GM12878 (cell line): ENCODE measurements at regions not wholly inside any gene's neighbourhood (a gene's known extent, or its start where the extent isn't known, plus 50 kb on each side); places are given as distances from the start of the nearest gene placed in this dataset.

ENCODE experiments used
- ATAC-seq: fragments of 200-7000 bp; cut with Tn5 transposase; 3 replicates; pipeline ENCODE4 v1.9.1; 2020; ENCODE audit warnings: mild to moderate bottlenecking, moderate library complexity
- BruUV-seq: library from RNA; stranded (reverse); fragments of 400-500 nt; replicated peaks from 2 replicates; lab custom pipeline; 2021; lab: Mats Ljungman, UMichigan
- CTCF ChIA-PET: fragments of 300-600 bp; sonication (Branson Sonifier 250); formaldehyde crosslinking; extraction: SDS; loops from one replicate; lab custom pipeline; 2021; ENCODE audit warnings: inconsistent platforms; lab: Yijun Ruan, JAX
- POLR2A ChIA-PET: fragments of 350-600 bp; formaldehyde crosslinking; extraction: SDS; loops from one replicate; lab custom pipeline; 2021; ENCODE audit warnings: inconsistent platforms; lab: Charles Lee
- RAD21 ChIA-PET: fragments of 300-600 bp; sonication (Branson Sonifier 250); formaldehyde crosslinking; loops from one replicate; lab custom pipeline; 2023; ENCODE audit warnings: antibody characterized with exemption; ENCODE audit not compliant: unreplicated experiment; lab: Charles Lee
- SMC1A ChIA-PET: fragments of 300-600 bp; sonication (Branson Sonifier 250); formaldehyde crosslinking; loops from one replicate; lab custom pipeline; 2023; ENCODE audit not compliant: unreplicated experiment, uncharacterized antibody; lab: Charles Lee
- DNase-seq: peaks from one replicate; pipeline ENCODE4 v3.0.0-alpha.2; 2011; ENCODE audit warnings: low read depth, low spot score
- FAIRE-seq: peaks from 3 replicates; lab custom pipeline; 2011; peaks lifted over from hg19 to GRCh38; lab: Jason Lieb, UNC
- H2AFZ ChIP-seq: 2 replicates; pipeline ENCODE4 v1.6.0; 2011; ENCODE audit warnings: low read depth, low read length, control low read depth; ENCODE audit not compliant: control insufficient read depth
- H3K27ac ChIP-seq: 2 replicates; pipeline ENCODE4 v1.5.1; 2011; ENCODE audit warnings: control low read depth; ENCODE audit not compliant: control insufficient read depth, insufficient read depth
- H3K27me3 ChIP-seq, 2 experiments: replicated peaks in 1 of 2; 2 replicates each; pipeline versions ENCODE4 v1.6.0 to v1.6.1; 2011; ENCODE audit warnings: low read length in 1 of 2; ENCODE audit not compliant: control insufficient read depth in 2 of 2, insufficient read depth in 2 of 2
- H3K36me3 ChIP-seq, 2 experiments: 2 replicates each; pipeline ENCODE4 v1.5.1; 2011; ENCODE audit warnings: low read length in 1 of 2; ENCODE audit not compliant: control insufficient read depth in 2 of 2, insufficient read depth in 2 of 2
- H3K4me1 ChIP-seq: 2 replicates; pipeline ENCODE4 v1.6.1; 2011; ENCODE audit warnings: mild to moderate bottlenecking, low read length, moderate library complexity, mixed read lengths; ENCODE audit not compliant: control insufficient read depth, insufficient read depth
- H3K4me2 ChIP-seq: 2 replicates; pipeline ENCODE4 v1.6.0; 2011; ENCODE audit warnings: control low read depth; ENCODE audit not compliant: control insufficient read depth, insufficient read depth
- H3K4me3 ChIP-seq: fragments of 200-600 bp; sonication (generic); 2 replicates; pipeline ENCODE4 v1.5.1; 2016
- H3K79me2 ChIP-seq: 2 replicates; pipeline ENCODE4 v1.6.0; 2011; ENCODE audit warnings: low read length; ENCODE audit not compliant: control insufficient read depth, insufficient read depth
- H3K9ac ChIP-seq: 2 replicates; pipeline ENCODE4 v1.8.0; 2011; ENCODE audit warnings: low read length, control low read depth, mixed read lengths; ENCODE audit not compliant: control insufficient read depth, insufficient read depth
- H3K9me3 ChIP-seq: replicated peaks from 3 replicates; pipeline ENCODE4 v1.5.1; 2011; ENCODE audit warnings: mild to moderate bottlenecking, low read length; ENCODE audit not compliant: control insufficient read depth, insufficient read depth
- H4K20me1 ChIP-seq: 2 replicates; pipeline ENCODE4 v1.6.0; 2011; ENCODE audit not compliant: control insufficient read depth, insufficient read depth
- BMI1 ChIP-seq: fragments of 450-650 bp; IDR thresholded peaks from 2 replicates; pipeline ENCODE4 v1.6.1; 2016; ENCODE audit warnings: mild to moderate bottlenecking, moderate library complexity, borderline replicate concordance
- CHD4 ChIP-seq: fragments of 200-600 bp; sonication (generic); IDR thresholded peaks from 2 replicates; pipeline ENCODE4 v1.6.1; 2016; ENCODE audit warnings: mild to moderate bottlenecking
- ETV6 ChIP-seq, 2 experiments: fragments of 450-650 bp in 1 of 2; IDR thresholded peaks in 1 of 2; conservative IDR thresholded peaks in 1 of 2; 2 replicates each; pipeline ENCODE4 v1.6.1; 2014; ENCODE audit warnings: antibody characterized with exemption in 1 of 2, borderline replicate concordance in 1 of 2, low read depth in 1 of 2, mild to moderate bottlenecking in 1 of 2, moderate library complexity in 1 of 2
- MEF2B ChIP-seq: fragments of 450-650 bp; IDR thresholded peaks from 2 replicates; pipeline ENCODE4 v1.6.1; 2018; ENCODE audit warnings: mild to moderate bottlenecking, moderate library complexity; ENCODE audit not compliant: partially characterized antibody, poor library complexity, severe bottlenecking
- MYC ChIP-seq: IDR thresholded peaks from 2 replicates; pipeline ENCODE4 v1.6.1; 2011; ENCODE audit warnings: mild to moderate bottlenecking, low read length, moderate library complexity, inconsistent platforms; ENCODE audit not compliant: insufficient read depth, insufficient replicate concordance, insufficient read length, severe bottlenecking
- NFYB ChIP-seq: IDR thresholded peaks from 2 replicates; pipeline ENCODE4 v1.6.1; 2011; ENCODE audit warnings: low read depth, mild to moderate bottlenecking, low read length, improper control_type of control experiment, moderate library complexity; ENCODE audit not compliant: insufficient read depth
- RAD51 ChIP-seq: fragments of 450-650 bp; IDR thresholded peaks from 2 replicates; pipeline ENCODE4 v1.6.1; 2016; ENCODE audit warnings: moderate library complexity, mild to moderate bottlenecking, inconsistent platforms
- SMAD5 ChIP-seq: IDR thresholded peaks from 2 replicates; pipeline ENCODE4 v1.6.1; 2016; ENCODE audit warnings: antibody characterized with exemption, low read depth
- STAT1 ChIP-seq: fragments of 450-650 bp; conservative IDR thresholded peaks from 2 replicates; pipeline ENCODE4 v1.6.1; 2014; ENCODE audit warnings: antibody characterized with exemption, mild to moderate bottlenecking
- ZNF274 ChIP-seq: IDR thresholded peaks from one replicate; pipeline ENCODE4 v1.8.0; 2011; ENCODE audit not compliant: insufficient read length, insufficient read depth
- WGBS: methylation state at CpG from one replicate; pipeline ENCODE4 v1.1.6; 2016; ENCODE audit warnings: low lambda C conversion rate; ENCODE audit not compliant: insufficient replicate concordance, insufficient coverage; ENCODE audit errors: missing lambda C conversion rate; 5-methylcytosine and 5-hydroxymethylcytosine counted together
- in situ Hi-C: fragments of 300-500 bp; cut with MboI; formaldehyde crosslinking; loops from 9 replicates; pipeline ENCODE4 v1.14.3; 2018; ENCODE audit warnings: mixed read lengths
- intact Hi-C: fragments of 100-400 bp; cut with micrococcal nuclease; formaldehyde crosslinking; loops from one replicate; pipeline ENCODE4 v1.14.2; 2022; ENCODE audit not compliant: unreplicated experiment
- TF ChIP-seq, protein P1 (sequence below): fragments of 450-650 bp; IDR thresholded peaks from 2 replicates; pipeline ENCODE4 v1.6.1; 2017; ENCODE audit warnings: low read depth, mild to moderate bottlenecking, moderate library complexity
- TF ChIP-seq, protein P2 (sequence below): fragments of 450-650 bp; formaldehyde crosslinking; IDR thresholded peaks from 2 replicates; pipeline ENCODE4 v1.4.0; 2020; ENCODE audit warnings: mild to moderate bottlenecking, moderate library complexity

DNA sequence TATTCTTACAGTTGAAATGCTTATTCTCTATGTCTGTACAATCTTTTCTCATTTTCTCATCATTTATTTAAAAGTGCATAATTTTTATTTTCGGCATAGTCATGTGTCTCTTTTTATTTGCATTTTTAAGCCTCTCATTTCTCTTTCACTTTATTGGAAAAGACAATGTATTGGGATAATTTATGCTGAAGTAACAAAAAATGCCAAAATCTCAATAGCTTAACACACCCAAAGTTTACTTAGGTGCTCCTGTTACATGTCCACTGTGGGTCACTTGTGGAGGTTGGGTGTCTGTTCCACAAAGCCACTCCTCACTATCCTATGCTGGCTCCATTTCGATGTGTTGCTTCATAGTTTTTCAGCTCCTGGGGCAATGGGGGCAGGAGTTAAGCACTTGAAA, 638.7 kb downstream of the CD109 start:
- BruUV-seq, result no TSS peak
- Histone ChIP-seq H3K36me3 (no peaks in the 10 kb centered on the region), H3K4me1 (no peaks in the 10 kb centered on the region), H3K9me3 (no peaks in the 10 kb centered on the region), H3K27me3 (no peaks in the 10 kb centered on the region), H2AFZ (no peak overlapping the region), H3K9ac (no peak overlapping the region), H3K27ac (no peak overlapping the region), H3K79me2 (no peaks in the 10 kb centered on the region), H3K4me3 (no peak overlapping the region), H3K4me2 (no peak overlapping the region), H4K20me1 (no peaks in the 10 kb centered on the region)
- POLR2A ChIA-PET, result no interaction called here
- WGBS, result 0% methylated on average over 2 of the region's 2 CpGs
- DNase-seq (no peak), FAIRE-seq (no peak), ATAC-seq (no peak)
- SMC1A ChIA-PET, result no interaction called here
- TF ChIP-seq ETV6 (conservative IDR thresholded peaks at IDR 0.05 in 1 of 2, IDR thresholded peaks at IDR 0.05 in 1 of 2; ENCODE audit: borderline replicate concordance in 1 of 2, low read depth in 1 of 2) (no peak), RAD51 (no peak), BMI1 (no peak), NFYB (no peak), MEF2B (no peak), CHD4 (no peak), MYC (no peak), STAT1 (no peak), ZNF274 (no peak), SMAD5 (no peak)
- TF ChIP-seq, protein P1, sequence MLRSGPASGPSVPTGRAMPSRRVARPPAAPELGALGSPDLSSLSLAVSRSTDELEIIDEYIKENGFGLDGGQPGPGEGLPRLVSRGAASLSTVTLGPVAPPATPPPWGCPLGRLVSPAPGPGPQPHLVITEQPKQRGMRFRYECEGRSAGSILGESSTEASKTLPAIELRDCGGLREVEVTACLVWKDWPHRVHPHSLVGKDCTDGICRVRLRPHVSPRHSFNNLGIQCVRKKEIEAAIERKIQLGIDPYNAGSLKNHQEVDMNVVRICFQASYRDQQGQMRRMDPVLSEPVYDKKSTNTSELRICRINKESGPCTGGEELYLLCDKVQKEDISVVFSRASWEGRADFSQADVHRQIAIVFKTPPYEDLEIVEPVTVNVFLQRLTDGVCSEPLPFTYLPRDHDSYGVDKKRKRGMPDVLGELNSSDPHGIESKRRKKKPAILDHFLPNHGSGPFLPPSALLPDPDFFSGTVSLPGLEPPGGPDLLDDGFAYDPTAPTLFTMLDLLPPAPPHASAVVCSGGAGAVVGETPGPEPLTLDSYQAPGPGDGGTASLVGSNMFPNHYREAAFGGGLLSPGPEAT, result no peak
- TF ChIP-seq, protein P2, sequence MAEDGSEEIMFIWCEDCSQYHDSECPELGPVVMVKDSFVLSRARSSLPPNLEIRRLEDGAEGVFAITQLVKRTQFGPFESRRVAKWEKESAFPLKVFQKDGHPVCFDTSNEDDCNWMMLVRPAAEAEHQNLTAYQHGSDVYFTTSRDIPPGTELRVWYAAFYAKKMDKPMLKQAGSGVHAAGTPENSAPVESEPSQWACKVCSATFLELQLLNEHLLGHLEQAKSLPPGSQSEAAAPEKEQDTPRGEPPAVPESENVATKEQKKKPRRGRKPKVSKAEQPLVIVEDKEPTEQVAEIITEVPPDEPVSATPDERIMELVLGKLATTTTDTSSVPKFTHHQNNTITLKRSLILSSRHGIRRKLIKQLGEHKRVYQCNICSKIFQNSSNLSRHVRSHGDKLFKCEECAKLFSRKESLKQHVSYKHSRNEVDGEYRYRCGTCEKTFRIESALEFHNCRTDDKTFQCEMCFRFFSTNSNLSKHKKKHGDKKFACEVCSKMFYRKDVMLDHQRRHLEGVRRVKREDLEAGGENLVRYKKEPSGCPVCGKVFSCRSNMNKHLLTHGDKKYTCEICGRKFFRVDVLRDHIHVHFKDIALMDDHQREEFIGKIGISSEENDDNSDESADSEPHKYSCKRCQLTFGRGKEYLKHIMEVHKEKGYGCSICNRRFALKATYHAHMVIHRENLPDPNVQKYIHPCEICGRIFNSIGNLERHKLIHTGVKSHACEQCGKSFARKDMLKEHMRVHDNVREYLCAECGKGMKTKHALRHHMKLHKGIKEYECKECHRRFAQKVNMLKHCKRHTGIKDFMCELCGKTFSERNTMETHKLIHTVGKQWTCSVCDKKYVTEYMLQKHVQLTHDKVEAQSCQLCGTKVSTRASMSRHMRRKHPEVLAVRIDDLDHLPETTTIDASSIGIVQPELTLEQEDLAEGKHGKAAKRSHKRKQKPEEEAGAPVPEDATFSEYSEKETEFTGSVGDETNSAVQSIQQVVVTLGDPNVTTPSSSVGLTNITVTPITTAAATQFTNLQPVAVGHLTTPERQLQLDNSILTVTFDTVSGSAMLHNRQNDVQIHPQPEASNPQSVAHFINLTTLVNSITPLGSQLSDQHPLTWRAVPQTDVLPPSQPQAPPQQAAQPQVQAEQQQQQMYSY (CRISPR knock-in tag), result no peak
- in situ Hi-C loops, result no loop called here
- RAD21 ChIA-PET, result no interaction called here
- intact Hi-C loops, result no loop called here
- CTCF ChIA-PET, result no interaction called here
